Gastroesophageal sphincter (tissue), 4 donors: ENCODE measurements at regions not wholly inside any gene's neighbourhood (a gene's known extent, or its start where the extent isn't known, plus 50 kb on each side); places are given as distances from the start of the nearest gene placed in this dataset.
"Not testable (repeated sequence)": the region's sequence is repeated elsewhere in the genome, so short reads cannot be mapped to it uniquely, and the experiment has no call there.

Experiments
- ATAC-seq: fragments of 150-250 bp; one replicate; pipeline ENCODE4 v1.9.1; 2016; ENCODE audit warnings: mild to moderate bottlenecking, moderate library complexity
- H3K27ac ChIP-seq, 4 donors: fragments of 200-600 bp; sonication (generic) in 3 of 4; 1 replicate in 3 of 4; 2 replicates in 1 of 4; pipeline ENCODE4 v1.5.1; 2016 to 2019
- H3K27me3 ChIP-seq: fragments of 200-600 bp; sonication (generic); one replicate; pipeline ENCODE4 v1.5.1; 2019
- H3K36me3 ChIP-seq, 2 donors: fragments of 200-600 bp; sonication (generic); one replicate each; pipeline ENCODE4 v1.5.1; 2019; ENCODE audit warnings: control low read depth in 1 of 2
- H3K4me1 ChIP-seq, 3 donors: fragments of 200-600 bp; sonication (generic); 1 replicate in 2 of 3; 2 replicates in 1 of 3; pipeline ENCODE4 v1.5.1; 2016 to 2019; ENCODE audit warnings: control low read depth in 2 of 3
- H3K4me3 ChIP-seq, 2 donors: fragments of 200-600 bp; sonication (generic); one replicate each; pipeline ENCODE4 v1.5.1; 2019; ENCODE audit warnings: mild to moderate bottlenecking in 1 of 2, moderate library complexity in 1 of 2
- H3K9me3 ChIP-seq, 3 donors: fragments of 200-600 bp; sonication (generic); one replicate each; pipeline ENCODE4 v1.5.1; 2017 to 2019; ENCODE audit warnings: control low read depth in 2 of 3
- EP300 ChIP-seq: sonication (generic); formaldehyde crosslinking; IDR thresholded peaks from one replicate; pipeline ENCODE4 v1.6.1; 2017; ENCODE audit warnings: antibody characterized with exemption, mild to moderate bottlenecking
- POLR2A ChIP-seq, 2 donors: fragments of 450-650 bp; IDR thresholded peaks; one replicate each; pipeline ENCODE4 v1.6.1; 2017; ENCODE audit warnings: antibody characterized with exemption in 2 of 2, mild to moderate bottlenecking in 2 of 2, moderate library complexity in 1 of 2
- POLR2AphosphoS5 ChIP-seq: sonication (generic); formaldehyde crosslinking; IDR thresholded peaks from one replicate; pipeline ENCODE4 v1.6.1; 2017; ENCODE audit warnings: antibody characterized with exemption
- WGBS, 2 donors: methylation state at CpG; one replicate each; pipeline ENCODE4 v1.1.5; 2018; ENCODE audit warnings: low coverage in 1 of 2; 5-methylcytosine and 5-hydroxymethylcytosine counted together
- TF ChIP-seq, protein P1 (sequence below), 4 experiments: fragments of 200-600 bp in 2 of 4; fragments of 450-650 bp in 2 of 4; sonication (generic) in 1 of 4; IDR thresholded peaks; one replicate each; pipeline ENCODE4 v1.5.1; 2017 to 2019; ENCODE audit warnings: antibody characterized with exemption in 4 of 4, mild to moderate bottlenecking in 2 of 4, moderate library complexity in 2 of 4

- no peaks in the 10 kb centered on the region for H3K9me3 ChIP-seq
- H3K36me3 ChIP-seq = no peaks in the 10 kb centered on the region
- ATAC-seq = no peak
- H3K4me1 ChIP-seq = no peaks in the 10 kb centered on the region
- 81 to 92% methylated on average over 2 of the region's 2 CpGs for WGBS, 2 donors
- TF ChIP-seq POLR2AphosphoS5 (no peak), EP300 (no peak), POLR2A (IDR thresholded peaks at IDR 0.05) (no peak)
- TF ChIP-seq, protein P1, sequence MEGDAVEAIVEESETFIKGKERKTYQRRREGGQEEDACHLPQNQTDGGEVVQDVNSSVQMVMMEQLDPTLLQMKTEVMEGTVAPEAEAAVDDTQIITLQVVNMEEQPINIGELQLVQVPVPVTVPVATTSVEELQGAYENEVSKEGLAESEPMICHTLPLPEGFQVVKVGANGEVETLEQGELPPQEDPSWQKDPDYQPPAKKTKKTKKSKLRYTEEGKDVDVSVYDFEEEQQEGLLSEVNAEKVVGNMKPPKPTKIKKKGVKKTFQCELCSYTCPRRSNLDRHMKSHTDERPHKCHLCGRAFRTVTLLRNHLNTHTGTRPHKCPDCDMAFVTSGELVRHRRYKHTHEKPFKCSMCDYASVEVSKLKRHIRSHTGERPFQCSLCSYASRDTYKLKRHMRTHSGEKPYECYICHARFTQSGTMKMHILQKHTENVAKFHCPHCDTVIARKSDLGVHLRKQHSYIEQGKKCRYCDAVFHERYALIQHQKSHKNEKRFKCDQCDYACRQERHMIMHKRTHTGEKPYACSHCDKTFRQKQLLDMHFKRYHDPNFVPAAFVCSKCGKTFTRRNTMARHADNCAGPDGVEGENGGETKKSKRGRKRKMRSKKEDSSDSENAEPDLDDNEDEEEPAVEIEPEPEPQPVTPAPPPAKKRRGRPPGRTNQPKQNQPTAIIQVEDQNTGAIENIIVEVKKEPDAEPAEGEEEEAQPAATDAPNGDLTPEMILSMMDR (IDR thresholded peaks at IDR 0.05) = no peak
- no peak overlapping the region for H3K27ac ChIP-seq
- H3K4me3 ChIP-seq = no peak overlapping the region
- H3K27me3 ChIP-seq = no peaks in the 10 kb centered on the region
Observed at GRCh38 chr5:147113967-147114366, 120.9 kb upstream of the STK32A start.

DNA sequence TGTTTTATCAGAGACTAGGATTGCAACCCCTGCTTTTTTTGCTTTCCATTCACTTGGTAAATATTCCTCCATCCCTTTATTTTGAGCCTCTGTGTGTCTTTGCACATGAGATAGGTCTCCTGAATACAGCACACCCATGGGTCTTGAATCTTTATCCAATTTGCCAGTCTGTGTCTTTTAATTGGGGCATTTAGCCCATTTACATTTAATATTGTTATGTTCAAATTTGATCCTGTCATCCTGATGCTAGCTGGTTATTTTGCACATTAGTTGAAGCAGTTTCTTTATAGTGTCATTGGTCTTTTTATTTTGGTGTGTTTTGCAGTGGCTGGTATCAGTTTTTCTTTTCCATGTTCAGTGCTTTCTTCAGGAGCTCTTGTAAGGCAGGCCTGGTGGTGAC lies 95.1 kb upstream of the STK32A start:
- not testable (repeated sequence) for ATAC-seq, H3K36me3 ChIP-seq, H3K27me3 ChIP-seq, H3K27ac ChIP-seq, H3K4me1 ChIP-seq, H3K4me3 ChIP-seq
- H3K9me3 ChIP-seq = peaks cover 0 to 46% (median 0%) of the 10 kb centered on the region in 3 donors

DNA sequence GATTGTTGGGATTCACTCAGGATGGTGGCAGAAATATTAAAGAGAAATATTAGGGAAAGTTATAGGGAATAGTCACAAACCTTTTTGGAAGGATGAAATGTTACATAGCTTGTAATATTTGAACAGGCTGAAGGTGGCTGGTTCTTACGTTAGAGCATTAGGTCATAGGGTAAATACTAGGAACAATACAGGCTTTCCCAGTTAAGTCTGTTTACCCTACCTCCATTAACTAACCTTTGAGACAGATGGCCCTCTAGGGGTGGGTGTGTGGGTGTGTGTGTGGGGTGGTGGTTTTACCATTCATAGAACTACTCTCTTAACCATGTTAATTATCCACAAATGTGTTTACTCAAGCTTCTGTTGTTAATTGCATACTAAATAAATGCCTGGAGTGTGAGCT lies 94.3 kb upstream of the STK32A start:
- 17 to 40% methylated on average over 1 of the region's 1 CpG for WGBS, 2 donors
- H3K4me1 ChIP-seq = no peaks in the 10 kb centered on the region
- H3K36me3 ChIP-seq = no peaks in the 10 kb centered on the region
- peaks cover 0 to 46% (median 0%) of the 10 kb centered on the region in 3 donors for H3K9me3 ChIP-seq
- no peak overlapping the region for H3K4me3 ChIP-seq
- TF ChIP-seq EP300 (no peak), POLR2A (IDR thresholded peaks at IDR 0.05) (no peak), POLR2AphosphoS5 (no peak)
- TF ChIP-seq, protein P1 (IDR thresholded peaks at IDR 0.05) = no peak
- H3K27ac ChIP-seq = no peak overlapping the region
- no peaks in the 10 kb centered on the region for H3K27me3 ChIP-seq
- no peak for ATAC-seq

DNA sequence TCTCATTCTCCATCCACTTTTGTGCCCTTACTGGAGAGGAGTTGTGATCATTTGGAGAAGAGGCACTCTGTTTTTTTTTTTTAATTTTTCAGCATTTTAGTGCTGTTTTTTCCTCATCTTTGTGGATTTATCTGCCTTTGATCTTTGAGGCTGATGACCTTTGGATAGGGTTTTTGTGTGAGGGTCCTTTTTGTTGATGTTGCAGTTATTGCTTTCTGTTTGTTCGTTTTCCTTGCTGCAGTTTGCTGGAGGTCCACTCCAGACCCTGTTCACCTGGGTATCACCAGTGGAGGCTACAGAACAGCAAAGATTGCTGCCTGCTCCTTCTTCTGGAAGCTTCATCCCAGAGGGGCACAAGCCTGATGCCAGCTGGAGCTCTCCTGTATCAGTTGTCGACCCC lies 93.2 kb upstream of the STK32A start:
- H3K4me3 ChIP-seq, H3K4me1 ChIP-seq, ATAC-seq, H3K27me3 ChIP-seq, H3K36me3 ChIP-seq, H3K27ac ChIP-seq: not testable (repeated sequence)
- H3K9me3 ChIP-seq = peaks cover 0 to 36% (median 0%) of the 10 kb centered on the region in 3 donors
- 67 to 72% methylated on average over 1 to 2 of the region's 2 CpGs for WGBS, 2 donors

GRCh38 chr5:147143215-147143614 lies 91.6 kb upstream of the STK32A start:
- Histone ChIP-seq H3K4me1 (no peaks in the 10 kb centered on the region), H3K36me3 (no peaks in the 10 kb centered on the region), H3K9me3 (peaks cover 0 to 22% (median 0%) of the 10 kb centered on the region in 3 donors), H3K27ac (no peak overlapping the region), H3K27me3 (no peaks in the 10 kb centered on the region), H3K4me3 (no peak overlapping the region)
- no peak for TF ChIP-seq POLR2AphosphoS5
- no peak for TF ChIP-seq POLR2A (IDR thresholded peaks at IDR 0.05)
- TF ChIP-seq, protein P1 (IDR thresholded peaks at IDR 0.05) = no peak
- no peak for TF ChIP-seq EP300
- no peak for ATAC-seq

GRCh38 chr5:147145328-147145727 lies 89.5 kb upstream of the STK32A start:
- H3K27me3 ChIP-seq = no peaks in the 10 kb centered on the region
- 75% methylated on average over 1 of the region's 1 CpG for WGBS, 2 donors
- TF ChIP-seq POLR2AphosphoS5 (no peak), EP300 (no peak)
- ATAC-seq = no peak
- H3K4me1 ChIP-seq = no peaks in the 10 kb centered on the region
- H3K27ac ChIP-seq = no peak overlapping the region
- peaks cover 0 to 2% (median 0%) of the 10 kb centered on the region in 3 donors for H3K9me3 ChIP-seq
- no peak overlapping the region for H3K4me3 ChIP-seq
- no peaks in the 10 kb centered on the region for H3K36me3 ChIP-seq

- Histone ChIP-seq H3K4me3 (no peak overlapping the region), H3K4me1 (no peaks in the 10 kb centered on the region), H3K27ac (no peak overlapping the region), H3K36me3 (no peaks in the 10 kb centered on the region), H3K27me3 (no peaks in the 10 kb centered on the region), H3K9me3 (no peaks in the 10 kb centered on the region)
- TF ChIP-seq POLR2A (IDR thresholded peaks at IDR 0.05) = no peak
- TF ChIP-seq, protein P1 (IDR thresholded peaks at IDR 0.05) = no peak
- TF ChIP-seq POLR2AphosphoS5 = no peak
- no peak for TF ChIP-seq EP300
- 71 to 86% methylated on average over 1 of the region's 1 CpG for WGBS, 2 donors
- no peak for ATAC-seq
Observed at GRCh38 chr5:147148715-147149114, 86.1 kb upstream of the STK32A start.
